Endothelial cell of hepatic sinusoid (primary cell): ENCODE measurements at regions not wholly inside any gene's neighbourhood (a gene's known extent, or its start where the extent isn't known, plus 50 kb on each side); places are given as distances from the start of the nearest gene placed in this dataset.
"Not testable (repeated sequence)": the region's sequence is repeated elsewhere in the genome, so short reads cannot be mapped to it uniquely, and the experiment has no call there.

Source experiments
- in situ Hi-C: cut with HindIII; loops from 2 replicates; pipeline ENCODE4 v1.10.0; 2017; ENCODE audit warnings: low sequenced_read_pairs

DNA sequence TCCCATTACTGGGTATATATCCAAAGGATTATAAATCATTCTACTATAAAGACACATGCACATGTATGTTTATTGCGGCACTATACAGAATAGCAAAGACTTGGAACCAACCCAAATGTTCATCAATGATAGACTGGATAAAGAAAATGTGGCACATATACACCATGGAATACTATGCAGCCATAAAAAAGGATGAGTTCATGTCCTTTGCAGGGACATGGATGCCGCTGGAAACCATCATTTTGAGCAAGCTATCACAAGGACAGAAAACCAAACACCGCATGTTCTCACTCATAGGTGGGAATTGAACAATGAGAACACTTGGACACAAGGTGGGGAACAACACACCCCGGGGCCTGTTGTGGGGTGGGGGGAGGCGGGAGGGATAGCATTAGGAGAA lies 57.0 kb upstream of the NEUROD1 start:
- in situ Hi-C loops: not testable (repeated sequence)

GRCh38 chr2:181738074-181738473 lies 57.8 kb upstream of the NEUROD1 start:
- in situ Hi-C loops: no loop called here

- in situ Hi-C loops: no loop called here
Observed at GRCh38 chr2:181738563-181738962, 58.2 kb upstream of the NEUROD1 start.

DNA sequence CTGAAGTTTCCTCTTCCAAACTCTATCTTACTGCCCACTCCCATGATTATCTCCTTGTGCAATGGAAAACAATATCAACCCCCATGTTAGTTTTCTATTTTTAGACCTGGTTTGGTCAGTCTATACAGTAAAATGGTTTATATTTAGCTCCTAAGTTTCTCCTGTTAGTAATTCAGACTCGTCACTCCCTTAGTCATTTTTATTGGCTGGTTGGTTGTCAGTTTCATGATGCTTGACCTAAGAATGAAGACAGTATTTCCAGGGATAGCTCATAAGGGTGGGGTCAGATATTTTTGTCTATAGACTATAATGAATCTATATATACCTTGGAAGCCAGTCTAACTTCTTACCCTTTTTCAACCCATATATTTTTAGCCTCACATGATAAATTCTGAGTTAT lies 61.4 kb upstream of the NEUROD1 start:
- in situ Hi-C loops: no loop called here

DNA sequence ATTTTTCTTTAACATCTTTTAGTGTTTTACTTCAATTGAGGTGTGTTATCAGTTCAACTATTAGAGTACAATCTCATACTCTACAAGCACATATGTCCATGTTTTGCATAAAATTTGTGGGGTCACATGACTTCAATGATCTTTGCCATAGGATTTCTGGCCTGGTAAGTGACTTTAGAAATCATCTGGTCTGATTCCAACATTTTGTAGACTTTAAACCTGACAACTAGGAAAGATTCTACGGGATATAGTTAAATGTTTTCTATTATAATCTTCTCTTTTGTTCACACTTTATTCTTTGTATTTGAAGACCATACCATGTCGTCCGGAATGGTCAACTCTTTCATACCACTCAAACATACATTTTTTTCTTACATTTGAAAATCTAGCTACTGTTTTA lies 62.0 kb upstream of the NEUROD1 start:
- in situ Hi-C loops: no loop called here

GRCh38 chr2:181742922-181743722 lies 62.8 kb upstream of the NEUROD1 start:
- in situ Hi-C loops: no loop called here

DNA sequence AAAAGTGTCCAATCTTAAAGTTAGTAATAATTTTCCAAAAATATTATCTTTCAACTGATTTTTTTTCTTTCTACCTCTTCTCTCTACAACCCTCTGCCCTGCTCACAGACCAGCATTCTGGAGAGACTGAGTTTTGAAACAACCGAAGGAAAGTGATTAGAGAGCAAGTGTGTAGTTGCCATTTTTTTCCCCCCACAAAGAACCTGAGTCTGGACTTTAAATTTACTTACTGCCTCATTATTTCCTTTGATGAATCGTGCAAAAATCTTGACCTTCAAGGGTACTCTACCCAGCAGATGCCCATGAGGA lies 63.4 kb upstream of the NEUROD1 start:
- in situ Hi-C loops: no loop called here

GRCh38 chr2:181745796-181746540 lies 65.7 kb upstream of the NEUROD1 start:
- in situ Hi-C loops: no loop called here

GRCh38 chr2:181746844-181747243 lies 66.5 kb upstream of the NEUROD1 start:
- in situ Hi-C loops: no loop called here

DNA sequence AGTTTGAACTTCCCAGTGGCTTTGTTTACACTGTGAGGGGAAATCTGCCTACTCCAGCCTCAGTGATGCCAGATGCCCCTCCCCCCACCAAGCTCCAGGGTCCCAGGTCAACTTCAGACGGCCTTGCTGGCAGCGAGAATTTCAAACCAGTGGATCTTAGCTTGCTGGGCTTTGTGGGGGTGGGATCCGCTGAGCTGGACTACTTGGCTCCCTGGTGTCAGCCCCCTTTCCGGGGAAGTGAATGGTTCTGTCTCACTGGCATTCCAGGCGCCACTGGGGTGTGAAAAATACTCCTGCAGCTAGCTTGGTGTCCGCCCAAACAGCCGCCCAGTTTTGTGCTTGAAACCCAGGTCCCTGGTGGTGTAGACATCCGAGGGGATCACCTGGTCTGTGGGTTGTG lies 70.0 kb upstream of the NEUROD1 start:
- in situ Hi-C loops: loop anchor here (5.0 kb wide), 1 partner anchor 147 kb away; no protein-coding TSS in a partner anchor

GRCh38 chr2:181751266-181752030 lies 71.1 kb upstream of the NEUROD1 start:
- in situ Hi-C loops: loop anchor here (5.0 kb wide), 1 partner anchor 146 kb away; no protein-coding TSS in a partner anchor

- in situ Hi-C loops: loop anchor here (5.0 kb wide), 1 partner anchor 145 kb away; no protein-coding TSS in a partner anchor
Observed at GRCh38 chr2:181752301-181752700, 72.0 kb upstream of the NEUROD1 start.

GRCh38 chr2:181753686-181754085 lies 73.4 kb upstream of the NEUROD1 start:
- in situ Hi-C loops: loop anchor here (5.0 kb wide), 1 partner anchor 144 kb away; no protein-coding TSS in a partner anchor

DNA sequence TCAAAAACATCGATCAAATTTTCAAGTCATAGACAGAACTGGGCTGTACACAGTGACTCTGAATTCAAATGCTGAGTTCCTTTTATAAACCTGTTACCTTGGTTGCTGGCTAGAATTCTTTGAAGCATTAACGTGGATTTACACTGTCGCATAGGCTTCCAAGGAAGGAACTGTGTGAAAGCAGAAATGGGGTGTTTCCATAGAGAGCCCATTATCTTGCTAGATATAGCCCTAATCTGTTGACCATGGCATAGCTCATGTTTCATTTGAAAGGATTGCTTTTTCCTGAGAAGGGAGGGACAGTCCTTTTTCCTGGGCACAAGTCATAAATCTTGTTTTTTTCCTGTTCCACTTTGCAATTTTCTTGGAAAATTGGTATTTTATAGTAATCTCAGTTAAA lies 73.8 kb upstream of the NEUROD1 start:
- in situ Hi-C loops: loop anchor here (5.0 kb wide), 1 partner anchor 143 kb away; no protein-coding TSS in a partner anchor

DNA sequence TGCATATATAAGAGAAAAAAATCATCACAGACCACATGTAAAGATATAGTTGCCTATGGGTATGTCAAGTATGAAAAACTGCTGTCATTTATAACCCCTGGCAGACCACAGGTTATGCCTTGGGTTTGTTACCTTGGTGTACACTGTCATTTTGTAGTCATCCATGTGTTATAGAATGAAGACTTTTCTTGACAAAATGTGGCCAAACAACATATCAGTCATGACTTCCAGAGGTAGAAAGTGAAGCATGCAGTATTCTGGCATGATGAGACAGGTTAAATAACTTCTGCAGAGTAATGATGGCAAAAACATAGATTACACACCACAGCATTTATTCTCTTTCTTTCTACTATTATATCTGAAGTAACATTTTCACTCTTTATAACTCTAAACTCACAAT lies 74.9 kb upstream of the NEUROD1 start:
- in situ Hi-C loops: no loop called here

GRCh38 chr2:181760521-181760920 lies 80.2 kb upstream of the NEUROD1 start:
- in situ Hi-C loops: no loop called here

- in situ Hi-C loops: no loop called here
Observed at GRCh38 chr2:181761175-181761574, 80.9 kb upstream of the NEUROD1 start.

DNA sequence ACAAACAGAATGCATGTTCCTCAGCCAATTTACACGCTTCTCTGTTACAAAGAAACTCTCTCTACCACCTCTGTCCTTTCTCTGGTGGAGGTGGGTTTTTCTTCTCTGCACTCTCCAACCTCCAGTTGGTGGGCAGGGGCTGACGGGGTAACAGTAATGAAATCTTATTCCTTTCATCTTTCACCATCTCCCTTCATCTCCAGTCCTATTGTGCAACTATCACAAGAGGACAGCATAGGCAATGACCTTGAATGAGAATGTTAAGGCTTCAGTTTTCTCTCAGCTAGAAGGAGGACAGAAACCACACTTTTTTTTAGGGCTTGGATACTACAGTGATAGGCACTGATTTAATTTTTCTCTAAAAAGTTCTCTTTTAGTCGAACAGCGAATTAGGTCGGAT lies 81.7 kb upstream of the NEUROD1 start:
- in situ Hi-C loops: no loop called here

DNA sequence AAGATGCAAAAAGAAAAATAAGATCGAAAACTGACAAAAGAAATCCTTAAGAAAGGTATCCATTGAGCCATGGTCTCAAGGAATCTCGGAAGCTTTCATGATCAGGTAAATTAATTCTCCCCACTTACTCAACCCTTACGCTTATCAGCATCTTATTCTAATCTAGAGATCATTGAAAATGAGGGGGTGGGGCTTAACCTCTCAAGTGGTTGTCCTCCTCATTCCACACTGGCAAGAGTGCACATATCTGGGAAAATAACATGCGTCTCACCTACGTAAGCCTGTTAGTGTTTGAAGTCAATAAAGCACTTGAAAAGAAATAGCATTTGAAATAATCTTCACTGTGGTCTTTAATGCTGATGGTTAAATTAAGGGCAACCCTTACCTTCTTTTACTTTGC lies 82.5 kb upstream of the NEUROD1 start:
- in situ Hi-C loops: no loop called here

- in situ Hi-C loops: no loop called here
Observed at GRCh38 chr2:181763423-181763822, 83.1 kb upstream of the NEUROD1 start.
